ENCODE measurements at regions not wholly inside any gene's neighbourhood (a gene's known extent, or its start where the extent isn't known, plus 50 kb on each side); places are given as distances from the start of the nearest gene placed in this dataset.
"Not testable (repeated sequence)": the region's sequence is repeated elsewhere in the genome, so short reads cannot be mapped to it uniquely, and the experiment has no call there.

DNA sequence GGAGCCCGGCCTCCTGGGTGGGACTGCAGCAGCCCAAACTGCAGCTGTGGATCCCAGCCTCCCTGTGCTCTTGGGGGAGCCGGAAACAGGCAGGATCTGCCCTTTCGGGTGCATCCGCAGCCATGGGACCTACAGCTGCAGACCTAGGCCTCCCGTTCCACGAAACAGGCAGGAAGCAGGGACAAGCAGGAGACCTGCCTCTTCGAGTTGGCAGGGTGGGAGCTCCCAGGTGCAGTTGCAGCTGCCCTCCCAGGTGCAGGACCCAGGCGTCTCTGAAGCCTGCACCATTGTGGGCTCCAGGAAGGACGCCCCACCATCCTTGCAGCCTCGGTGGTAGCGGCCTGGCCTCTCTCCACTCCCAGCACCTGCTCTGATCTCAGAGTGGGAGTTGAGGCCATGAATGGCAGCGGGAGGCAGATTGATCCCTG, 189.0 kb upstream of the KLHL1 start:
- no peak for DNase-seq (ENCODE audit: low read depth)

DNA sequence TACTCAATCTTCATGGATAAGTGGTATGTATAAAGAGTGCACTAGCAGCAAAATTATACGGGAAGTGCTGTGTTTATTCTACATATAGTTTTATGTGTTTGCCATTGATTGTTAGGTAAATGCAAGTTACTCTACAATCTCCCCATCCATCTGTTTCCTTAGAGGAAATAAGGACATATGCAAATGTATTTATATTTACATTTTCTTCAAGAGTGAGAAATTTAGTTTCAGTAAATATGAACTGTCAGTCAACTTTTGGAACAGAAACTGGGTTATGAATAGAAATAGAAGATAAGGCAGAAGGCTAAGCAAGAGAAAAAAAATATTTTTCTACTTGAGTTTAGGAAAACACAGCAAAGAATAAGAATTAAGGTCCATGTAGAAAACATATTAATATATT, 176.1 kb upstream of the KLHL1 start:
- no peak for DNase-seq (ENCODE audit: low read depth)

DNA sequence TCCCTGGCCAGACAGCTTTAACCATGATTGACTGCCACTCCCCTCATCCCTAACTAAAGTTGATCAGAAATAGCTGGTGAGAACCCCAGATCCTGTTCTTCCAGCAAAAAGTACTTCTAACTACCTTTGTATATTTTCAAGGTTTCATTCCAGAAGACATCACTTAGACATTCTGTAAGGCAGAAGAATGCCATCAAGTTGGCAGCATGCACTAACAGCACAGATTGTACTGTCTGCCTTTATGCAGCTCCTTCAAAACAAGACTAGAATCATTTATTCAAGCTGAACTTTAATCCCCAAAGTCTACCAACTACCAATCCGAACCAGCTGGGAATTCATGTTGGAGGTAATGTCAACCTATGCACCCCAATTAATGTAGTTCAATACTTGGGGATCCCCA, 167.6 kb upstream of the KLHL1 start:
- DNase-seq (ENCODE audit: low read depth), result no peak

DNA sequence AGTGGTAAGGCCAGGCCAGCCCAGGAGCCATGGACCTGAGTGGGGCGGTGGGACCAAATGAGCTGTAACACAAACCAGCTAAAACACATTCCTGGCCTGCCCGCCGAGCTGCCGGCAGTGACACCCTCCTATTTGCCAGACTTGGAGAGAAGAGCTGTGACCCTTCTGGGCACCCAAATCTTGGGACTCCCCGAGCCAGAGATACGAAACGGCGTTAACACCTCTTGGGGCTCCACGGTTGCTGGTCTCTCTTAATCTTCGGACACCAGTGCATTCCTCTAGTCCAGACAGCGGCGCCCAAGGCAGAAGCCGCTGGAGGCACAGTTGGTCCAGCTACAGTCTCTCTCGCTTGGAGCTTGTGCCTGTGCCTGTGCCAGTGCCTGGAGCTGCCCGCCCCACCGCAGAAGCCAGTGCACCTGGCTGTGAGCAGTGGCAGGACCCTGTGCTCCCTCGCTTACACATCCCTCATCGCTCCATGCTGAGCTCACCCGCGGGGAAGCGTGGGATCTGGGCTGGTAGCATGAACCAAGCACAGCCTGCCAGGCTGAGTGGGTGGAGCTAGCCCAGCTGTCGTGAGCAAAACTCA, 147.2 kb upstream of the KLHL1 start:
- no peak for DNase-seq (ENCODE audit: low read depth)

DNA sequence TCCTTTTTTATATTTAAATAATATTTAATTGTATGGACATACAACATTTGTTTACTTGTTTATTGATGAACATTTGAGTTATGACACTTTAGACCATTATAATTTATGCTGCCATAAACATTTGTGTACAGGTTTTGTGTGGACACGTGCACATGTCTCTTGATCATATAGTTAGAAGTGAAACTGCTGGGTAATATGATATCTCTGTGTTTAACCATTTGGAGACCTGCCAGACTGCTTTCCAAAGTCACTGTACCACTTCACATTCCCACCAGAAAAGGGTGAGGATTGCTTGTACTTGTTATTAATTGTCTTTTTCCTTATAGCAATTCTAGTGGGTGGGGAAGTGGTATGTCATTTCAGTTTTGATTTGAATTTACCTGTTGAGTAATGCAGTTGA, 145.6 kb upstream of the KLHL1 start:
- DNase-seq (ENCODE audit: low read depth), result no peak

DNA sequence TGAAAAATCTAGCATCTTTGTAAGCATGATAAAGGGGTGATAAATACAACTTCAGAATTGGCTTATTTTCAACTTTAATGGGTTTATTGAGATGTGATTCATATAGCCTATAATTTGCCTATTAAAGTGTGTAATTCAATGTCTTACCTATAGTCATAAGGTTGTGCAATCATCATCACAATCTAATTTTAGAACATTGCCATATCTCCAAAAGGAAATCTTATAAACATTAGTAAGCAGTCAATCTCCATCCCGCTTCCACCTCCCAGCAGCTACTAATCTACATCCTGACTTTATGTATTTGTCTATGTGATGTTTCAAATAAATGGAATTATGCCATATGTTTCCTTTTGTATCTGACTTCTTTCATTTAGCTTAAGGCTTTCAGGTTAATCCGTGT, 145.2 kb upstream of the KLHL1 start:
- no peak for DNase-seq (ENCODE audit: low read depth)

DNA sequence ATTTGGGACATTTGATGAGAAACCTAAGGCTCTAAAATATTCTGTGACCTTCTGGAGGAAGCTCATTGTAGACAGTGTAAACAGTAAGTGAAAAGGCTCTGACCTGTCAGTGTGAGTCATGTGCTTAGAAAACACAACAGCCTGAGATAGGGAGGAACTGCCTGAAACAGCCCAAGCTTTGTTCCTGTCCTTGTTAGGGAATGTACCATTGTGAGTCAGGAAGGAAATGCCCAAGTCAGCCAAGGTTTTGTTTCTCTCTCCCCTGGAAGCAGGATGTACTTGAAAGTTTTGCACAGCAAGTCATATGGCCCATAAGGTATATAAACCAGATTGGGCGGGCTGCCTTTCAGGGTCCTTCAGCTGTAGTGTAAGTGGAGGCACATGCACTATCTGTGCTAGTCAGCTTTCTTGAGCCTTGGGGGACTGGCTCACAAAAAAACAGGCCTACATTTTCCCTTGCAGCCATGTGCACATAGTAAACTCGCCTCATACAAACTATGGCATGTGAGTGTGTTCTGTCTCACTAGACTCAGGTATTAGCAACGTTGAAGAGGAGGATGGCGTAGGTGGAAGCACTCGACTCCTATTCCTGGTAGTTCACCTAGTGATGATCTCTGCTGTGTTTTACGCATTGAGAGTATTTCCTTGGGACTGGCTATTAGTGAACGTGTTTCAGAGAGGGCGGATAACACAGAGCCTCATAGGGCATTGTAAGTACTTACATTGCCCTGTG, 141.2 kb upstream of the KLHL1 start:
- peak; percentile 94 for DNase-seq (ENCODE audit: low read depth)

DNA sequence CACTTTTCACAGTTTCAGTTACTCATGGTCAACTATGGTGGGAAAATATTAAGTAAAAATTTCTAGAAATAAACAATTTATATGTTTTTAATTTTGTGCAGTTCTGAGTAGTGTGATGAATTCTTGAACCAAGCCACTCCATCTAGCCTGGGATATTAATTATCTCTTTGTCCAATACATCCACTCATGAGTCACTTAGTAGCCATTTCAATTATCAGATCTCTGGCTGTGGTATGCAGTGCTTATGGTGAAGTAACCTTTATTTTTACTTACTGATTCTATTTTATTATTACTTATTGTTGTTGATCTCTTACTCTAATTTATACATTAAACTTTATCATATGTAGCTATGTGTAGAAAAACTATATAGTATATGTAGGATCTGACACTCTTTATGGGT, 128.9 kb upstream of the KLHL1 start:
- peak; percentile 6 for DNase-seq (ENCODE audit: low read depth)

DNA sequence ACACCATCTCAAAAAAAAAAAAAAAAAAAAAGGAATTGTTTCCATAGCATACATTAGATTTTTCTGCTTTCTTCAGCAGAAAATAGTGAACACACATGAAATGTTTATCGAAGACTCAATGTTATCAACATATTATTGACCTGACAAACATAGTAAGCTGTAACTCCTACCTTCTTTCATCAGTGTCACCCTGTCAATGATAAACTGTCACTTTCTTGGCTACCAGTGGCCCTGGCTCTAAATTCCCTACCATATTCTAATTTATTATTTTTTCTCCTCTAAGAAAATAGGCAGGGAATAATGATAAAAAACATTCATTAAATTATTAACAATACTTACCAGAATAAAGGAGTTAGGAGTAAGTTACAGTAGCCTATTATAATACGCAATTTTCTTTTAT, 127.3 kb upstream of the KLHL1 start:
- DNase-seq (ENCODE audit: low read depth), result no peak

DNA sequence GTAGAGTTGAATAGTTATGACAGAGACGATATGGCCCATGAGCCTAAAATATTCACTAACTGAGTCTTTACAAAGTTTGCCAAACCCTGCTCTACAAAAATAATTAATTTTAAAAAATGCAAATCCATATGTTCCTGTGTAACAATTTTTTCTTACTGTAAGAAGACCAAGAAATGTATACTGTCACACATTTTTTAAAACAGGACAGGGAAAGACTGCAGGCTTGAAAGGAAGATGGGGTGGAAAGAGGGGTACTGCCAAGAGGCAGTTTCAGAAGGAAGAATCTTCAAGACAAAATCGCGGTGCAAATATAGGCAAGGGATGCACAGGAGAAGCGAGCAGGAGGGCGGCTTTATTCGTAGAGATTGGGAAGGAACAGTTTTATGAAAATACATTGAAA, 115.7 kb upstream of the KLHL1 start:
- DNase-seq (ENCODE audit: low read depth), result no peak

DNA sequence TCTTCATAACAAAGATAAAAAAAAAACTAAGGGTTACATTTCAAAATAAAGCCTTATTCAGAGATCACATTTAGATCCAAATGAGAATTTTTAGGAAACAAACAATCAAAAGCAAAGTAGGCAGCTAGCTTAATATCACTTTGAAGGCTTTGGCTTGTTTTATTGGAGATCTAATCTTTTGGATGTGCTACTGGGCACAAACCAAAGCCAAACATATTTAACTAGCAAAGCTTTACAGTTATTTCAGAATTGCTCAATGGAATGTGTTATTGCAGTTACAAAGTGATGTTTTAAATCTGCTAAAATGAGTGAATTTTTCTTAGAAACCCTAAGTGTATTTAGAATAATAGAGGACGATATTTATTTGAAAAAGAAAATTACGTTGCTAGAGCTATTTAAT, 114.7 kb upstream of the KLHL1 start:
- DNase-seq (ENCODE audit: low read depth), result no peak

DNA sequence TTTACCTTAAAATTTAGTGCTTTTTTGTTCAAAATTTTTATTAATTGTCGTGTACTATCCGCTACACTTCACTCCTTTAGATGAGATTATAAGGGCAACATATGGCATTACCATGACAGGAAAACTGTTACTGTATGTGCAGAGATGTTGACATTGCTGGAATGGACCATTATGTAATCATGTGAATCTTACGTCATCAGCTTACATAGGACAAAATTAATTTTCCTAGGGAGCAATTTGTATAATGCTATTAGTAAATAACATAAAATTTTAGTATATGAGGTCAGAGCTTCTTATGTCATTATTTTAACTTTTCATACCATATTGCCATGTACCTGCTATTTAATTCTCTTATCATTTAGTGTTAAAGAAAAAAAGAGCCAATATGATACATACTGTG, 110.4 kb upstream of the KLHL1 start:
- no peak for DNase-seq (ENCODE audit: low read depth)

DNA sequence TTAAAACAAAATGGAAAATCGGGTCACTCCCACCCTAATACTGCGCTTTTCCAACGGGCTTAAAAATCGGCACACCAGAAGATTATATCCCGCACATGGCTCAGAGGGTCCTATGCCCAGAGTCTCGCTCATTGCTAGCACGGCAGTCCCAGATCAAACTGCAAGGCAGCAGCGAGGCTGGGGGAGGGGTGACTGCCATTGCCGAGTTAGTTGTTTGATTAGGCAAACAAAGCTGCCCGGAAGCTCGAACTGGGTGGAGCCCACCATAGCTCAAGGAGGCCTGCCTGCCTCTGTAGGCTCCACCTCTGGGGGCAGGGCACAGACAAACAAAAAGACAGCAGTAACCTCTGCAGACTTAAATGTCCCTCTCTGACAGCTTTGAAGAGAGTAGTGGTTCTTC, 100.7 kb upstream of the KLHL1 start:
- DNase-seq (ENCODE audit: low read depth), result not testable (repeated sequence)

DNA sequence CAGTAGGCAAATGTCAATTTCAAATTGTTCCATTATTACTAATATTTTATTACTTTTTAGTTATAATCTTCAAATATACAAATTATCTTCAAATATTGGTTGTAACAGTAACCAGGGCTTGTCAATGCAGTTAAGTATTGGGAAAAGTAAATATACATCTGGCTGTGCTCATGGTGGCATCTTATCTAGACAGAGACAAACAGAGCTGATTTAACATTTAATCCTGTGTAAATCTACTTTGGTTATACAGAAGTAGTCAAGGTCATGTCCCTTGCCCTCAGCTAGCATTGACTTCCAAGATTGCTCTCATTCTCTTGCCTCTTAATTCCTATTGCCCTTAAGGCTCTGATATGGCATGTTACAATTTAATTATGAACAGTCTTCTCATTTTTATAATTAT, 98.4 kb upstream of the KLHL1 start:
- no peak for DNase-seq (ENCODE audit: low read depth)

DNA sequence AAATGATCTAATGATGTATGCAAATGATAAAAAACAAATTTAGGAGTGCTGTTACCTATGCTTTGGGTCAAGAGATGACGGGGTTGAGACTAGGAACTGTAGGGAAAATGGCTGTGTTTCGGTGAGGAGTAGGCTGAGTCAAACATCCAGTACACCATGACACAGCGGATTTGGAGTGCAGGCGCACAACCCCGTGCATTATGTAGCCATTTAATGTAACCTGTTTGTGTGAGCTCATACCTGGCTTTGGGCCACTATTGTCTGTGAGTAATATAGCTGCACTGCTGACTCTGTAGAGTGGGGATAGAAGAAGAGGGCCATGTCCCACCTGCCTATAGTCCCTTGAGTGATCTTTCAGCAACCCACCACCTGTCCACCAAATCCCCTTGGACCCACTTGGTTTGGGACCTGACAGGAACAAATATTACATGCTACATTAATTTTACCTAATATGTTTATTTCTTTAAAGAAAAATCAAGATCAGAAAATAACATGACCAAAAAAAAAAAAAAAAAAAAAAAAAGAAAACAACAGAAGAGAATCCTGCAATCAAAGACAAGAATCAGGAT, 95.5 kb upstream of the KLHL1 start:
- no peak for DNase-seq (ENCODE audit: low read depth)

DNA sequence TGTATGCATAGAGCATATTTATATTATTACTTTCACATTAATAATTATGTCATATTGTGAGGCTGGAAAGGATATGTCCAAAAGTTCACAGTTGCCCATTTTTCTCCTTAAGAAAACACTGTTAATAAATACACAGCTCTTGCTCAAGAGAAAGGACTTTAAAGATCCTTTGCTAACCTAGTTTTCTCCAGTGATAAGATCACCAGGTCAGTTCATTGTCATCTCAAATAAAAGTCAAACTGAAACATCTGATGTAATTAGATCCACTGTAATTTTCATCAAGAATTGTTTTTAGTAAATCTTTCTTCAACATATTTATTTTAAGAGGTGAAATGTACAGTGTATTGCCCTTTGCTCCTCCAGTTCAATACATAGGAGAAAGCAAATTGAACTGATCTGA, 82.8 kb upstream of the KLHL1 start:
- peak; percentile 48 for DNase-seq (ENCODE audit: low read depth)

DNA sequence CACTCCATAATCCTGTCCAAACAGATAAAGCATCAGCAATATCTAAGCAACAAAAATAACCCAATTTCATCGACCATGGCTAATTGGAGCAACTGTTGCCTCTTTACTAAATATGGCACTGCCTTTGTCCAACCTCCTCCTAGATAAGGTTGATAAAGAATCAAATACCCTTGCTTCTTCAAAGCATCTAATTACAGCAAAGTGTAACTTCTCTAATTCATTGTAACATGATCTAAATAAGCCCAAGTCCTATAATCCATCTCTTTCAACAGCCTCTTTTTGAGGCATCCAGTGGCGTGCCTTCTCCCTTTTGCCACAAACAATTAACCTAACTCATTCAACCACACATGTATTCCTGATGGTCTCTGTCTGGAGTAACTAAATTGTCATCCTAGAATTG, 81.7 kb upstream of the KLHL1 start:
- DNase-seq (ENCODE audit: low read depth), result no peak

DNA sequence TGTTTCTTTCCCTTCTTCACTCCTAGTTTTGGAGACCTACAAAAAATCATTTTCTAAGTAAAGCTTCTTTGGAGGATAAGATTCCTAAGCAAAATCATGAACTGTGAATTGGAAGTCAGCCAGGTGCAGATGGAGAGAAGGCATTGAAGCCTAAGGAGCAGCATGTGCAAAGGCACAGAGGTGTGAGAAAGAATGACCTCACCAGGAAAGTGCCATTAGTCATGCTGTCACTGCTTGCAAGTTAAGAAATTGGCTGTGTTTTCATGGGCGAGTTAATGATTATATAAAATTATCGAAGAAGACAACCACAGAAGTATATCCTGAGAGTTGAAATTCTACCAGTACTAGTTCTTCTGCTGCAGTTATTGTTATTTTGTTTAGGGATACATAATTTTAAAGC, 80.3 kb upstream of the KLHL1 start:
- DNase-seq (ENCODE audit: low read depth), result peak; percentile 93

DNA sequence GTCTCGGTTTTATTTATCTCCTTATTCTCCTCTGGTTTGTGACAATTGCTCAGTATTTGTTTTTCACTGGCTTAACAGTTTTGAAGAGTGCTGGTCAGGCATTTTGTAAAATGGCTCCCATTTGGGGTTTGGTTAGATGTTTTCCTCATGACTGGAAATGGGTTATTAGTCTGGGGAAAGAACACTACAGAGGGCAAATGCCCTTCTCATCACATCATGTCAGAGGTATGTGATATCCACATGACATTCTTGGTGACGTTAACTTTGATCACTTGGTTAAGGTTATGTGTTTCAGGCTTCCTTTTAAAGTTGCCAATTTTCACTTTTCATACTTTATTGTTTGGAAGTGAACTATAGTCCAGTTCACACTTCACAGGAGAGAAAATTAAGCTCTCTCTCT, 74.8 kb upstream of the KLHL1 start:
- DNase-seq (ENCODE audit: low read depth), result peak; percentile 92
